ENCODE measurements at regions not wholly inside any gene's neighbourhood (a gene's known extent, or its start where the extent isn't known, plus 50 kb on each side); places are given as distances from the start of the nearest gene placed in this dataset.

GRCh38 chr10:2852574-2853323 lies 214.6 kb upstream of the PFKP start (continued):
- TF ChIP-seq REST (IDR thresholded peaks at IDR 0.05) (no peak), ZBTB33 (IDR thresholded peaks at IDR 0.05) (no peak), FOXA2 (IDR thresholded peaks at IDR 0.05) (no peak), HNF4A (conservative IDR thresholded peaks at IDR 0.05) (no peak), EGR1 (IDR thresholded peaks at IDR 0.05; ENCODE audit: low read depth in 2 of 2) (no peak), JUND (IDR thresholded peaks at IDR 0.05) (no peak), FOXA1 (IDR thresholded peaks at IDR 0.05) (no peak)

DNA sequence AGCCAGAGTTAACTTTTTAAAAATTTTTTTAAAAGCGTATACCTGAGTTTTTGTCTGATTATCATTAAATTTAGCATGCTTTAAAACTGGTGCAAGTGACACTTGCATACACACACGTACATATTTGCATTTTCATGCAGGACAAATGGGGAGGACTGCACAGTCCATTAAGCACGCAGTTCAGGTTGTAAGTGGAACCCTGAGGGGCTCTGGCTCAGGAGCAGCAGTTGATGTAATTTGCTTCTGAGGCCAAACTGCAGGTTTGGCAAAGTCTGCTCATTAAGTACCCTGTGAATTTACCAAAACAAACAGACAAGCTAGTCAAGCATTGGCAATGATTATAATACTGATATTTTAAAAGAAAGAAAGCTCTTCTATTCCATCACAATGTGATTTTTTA lies 215.8 kb upstream of the PFKP start:
- H3K9me3 ChIP-seq (ENCODE audit: control insufficient read depth in 4 of 4, low read length in 3 of 4), result no peaks in the 10 kb centered on the region
- 66% methylated on average over 3 of the region's 3 CpGs for WGBS
- H3K4me3 ChIP-seq (ENCODE audit: low read depth in 1 of 3, low read length in 3 of 3), result no peak overlapping the region
- no peaks in the 10 kb centered on the region for H3K4me1 ChIP-seq (ENCODE audit: control insufficient read depth in 4 of 4, insufficient read depth in 4 of 4, low read length in 3 of 4)
- DNase-seq (ENCODE audit: low spot score), result no peak
- TF ChIP-seq YY1 (IDR thresholded peaks at IDR 0.05) (no peak), SP1 (IDR thresholded peaks at IDR 0.05) (no peak), TAF1 (conservative IDR thresholded peaks at IDR 0.05) (no peak), RAD21 (IDR thresholded peaks at IDR 0.05) (no peak), JUND (IDR thresholded peaks at IDR 0.05) (no peak), HNF4A (conservative IDR thresholded peaks at IDR 0.05) (no peak), NR2F2 (IDR thresholded peaks at IDR 0.05) (no peak)
- TF ChIP-seq, protein P1, sequence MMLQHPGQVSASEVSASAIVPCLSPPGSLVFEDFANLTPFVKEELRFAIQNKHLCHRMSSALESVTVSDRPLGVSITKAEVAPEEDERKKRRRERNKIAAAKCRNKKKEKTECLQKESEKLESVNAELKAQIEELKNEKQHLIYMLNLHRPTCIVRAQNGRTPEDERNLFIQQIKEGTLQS (IDR thresholded peaks at IDR 0.05), result no peak
- peaks cover 0 to 4% (median 0%) of the 10 kb centered on the region in 4 donors for H3K27me3 ChIP-seq (ENCODE audit: control insufficient read depth in 4 of 4, insufficient read depth in 4 of 4, low read length in 3 of 4)
- no peaks in the 10 kb centered on the region for H3K36me3 ChIP-seq (ENCODE audit: control insufficient read depth in 4 of 4, insufficient read depth in 3 of 4, low read depth in 1 of 4, low read length in 3 of 4)
- no peak overlapping the region for H3K27ac ChIP-seq (ENCODE audit: low read depth in 1 of 2, low read length in 2 of 2)
- no peak overlapping the region for H3K9ac ChIP-seq (ENCODE audit: low read depth in 1 of 2, low read length in 2 of 2)

DNA sequence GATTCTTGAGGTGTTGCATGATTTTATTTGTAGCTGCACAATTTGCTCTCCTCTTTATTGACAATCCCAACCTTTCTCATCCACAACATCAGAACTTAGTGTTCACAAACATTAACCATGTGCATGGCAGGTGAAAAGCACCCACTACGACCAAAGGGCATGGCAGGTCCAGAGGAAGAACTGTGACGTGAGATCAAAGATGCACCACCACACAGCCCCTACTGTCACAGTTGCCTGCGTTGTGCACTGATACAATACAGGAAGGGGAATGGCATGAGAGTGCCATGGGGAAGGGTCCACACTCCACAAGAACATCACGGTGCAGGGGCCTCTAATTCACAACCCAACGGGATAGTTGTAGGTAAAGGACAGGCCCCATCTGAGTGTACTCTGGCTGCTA lies 217.1 kb upstream of the PFKP start:
- Histone ChIP-seq H3K9me3 (ENCODE audit: control insufficient read depth in 4 of 4, low read length in 3 of 4) (no peaks in the 10 kb centered on the region), H3K4me3 (ENCODE audit: low read depth in 1 of 3, low read length in 3 of 3) (no peak overlapping the region), H3K36me3 (ENCODE audit: control insufficient read depth in 4 of 4, insufficient read depth in 3 of 4, low read depth in 1 of 4, low read length in 3 of 4) (no peaks in the 10 kb centered on the region), H3K4me1 (ENCODE audit: control insufficient read depth in 4 of 4, insufficient read depth in 4 of 4, low read length in 3 of 4) (no peaks in the 10 kb centered on the region), H3K27me3 (ENCODE audit: control insufficient read depth in 4 of 4, insufficient read depth in 4 of 4, low read length in 3 of 4) (peaks cover 0 to 4% (median 0%) of the 10 kb centered on the region in 4 donors), H3K9ac (ENCODE audit: low read depth in 1 of 2, low read length in 2 of 2) (no peak overlapping the region), H3K27ac (ENCODE audit: low read depth in 1 of 2, low read length in 2 of 2) (no peak overlapping the region)
- 84% methylated on average over 5 of the region's 5 CpGs for WGBS
- DNase-seq (ENCODE audit: low spot score), result no peak
- TF ChIP-seq EGR1 (IDR thresholded peaks at IDR 0.05; ENCODE audit: low read depth in 2 of 2), result no peak
- no peak for TF ChIP-seq NR2F2 (IDR thresholded peaks at IDR 0.05)
- TF ChIP-seq RAD21 (IDR thresholded peaks at IDR 0.05), result no peak
- TF ChIP-seq HNF4A (conservative IDR thresholded peaks at IDR 0.05), result no peak
- no peak for TF ChIP-seq ZBTB33 (IDR thresholded peaks at IDR 0.05)
- TF ChIP-seq YY1 (IDR thresholded peaks at IDR 0.05), result no peak
- TF ChIP-seq HNF4G (IDR thresholded peaks at IDR 0.05), result no peak
- TF ChIP-seq, protein P2, sequence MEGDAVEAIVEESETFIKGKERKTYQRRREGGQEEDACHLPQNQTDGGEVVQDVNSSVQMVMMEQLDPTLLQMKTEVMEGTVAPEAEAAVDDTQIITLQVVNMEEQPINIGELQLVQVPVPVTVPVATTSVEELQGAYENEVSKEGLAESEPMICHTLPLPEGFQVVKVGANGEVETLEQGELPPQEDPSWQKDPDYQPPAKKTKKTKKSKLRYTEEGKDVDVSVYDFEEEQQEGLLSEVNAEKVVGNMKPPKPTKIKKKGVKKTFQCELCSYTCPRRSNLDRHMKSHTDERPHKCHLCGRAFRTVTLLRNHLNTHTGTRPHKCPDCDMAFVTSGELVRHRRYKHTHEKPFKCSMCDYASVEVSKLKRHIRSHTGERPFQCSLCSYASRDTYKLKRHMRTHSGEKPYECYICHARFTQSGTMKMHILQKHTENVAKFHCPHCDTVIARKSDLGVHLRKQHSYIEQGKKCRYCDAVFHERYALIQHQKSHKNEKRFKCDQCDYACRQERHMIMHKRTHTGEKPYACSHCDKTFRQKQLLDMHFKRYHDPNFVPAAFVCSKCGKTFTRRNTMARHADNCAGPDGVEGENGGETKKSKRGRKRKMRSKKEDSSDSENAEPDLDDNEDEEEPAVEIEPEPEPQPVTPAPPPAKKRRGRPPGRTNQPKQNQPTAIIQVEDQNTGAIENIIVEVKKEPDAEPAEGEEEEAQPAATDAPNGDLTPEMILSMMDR (IDR thresholded peaks at IDR 0.05; ENCODE audit: low read depth, low read length, missing input control), result no peak
- no peak for TF ChIP-seq FOXA1 (IDR thresholded peaks at IDR 0.05)
- TF ChIP-seq REST (IDR thresholded peaks at IDR 0.05), result no peak
